ENCODE measurements at regions not wholly inside any gene's neighbourhood (a gene's known extent, or its start where the extent isn't known, plus 50 kb on each side); places are given as distances from the start of the nearest gene placed in this dataset.
A peak's percentile ranks its signal among the peaks of the same experiment; 100 is the strongest.

DNA sequence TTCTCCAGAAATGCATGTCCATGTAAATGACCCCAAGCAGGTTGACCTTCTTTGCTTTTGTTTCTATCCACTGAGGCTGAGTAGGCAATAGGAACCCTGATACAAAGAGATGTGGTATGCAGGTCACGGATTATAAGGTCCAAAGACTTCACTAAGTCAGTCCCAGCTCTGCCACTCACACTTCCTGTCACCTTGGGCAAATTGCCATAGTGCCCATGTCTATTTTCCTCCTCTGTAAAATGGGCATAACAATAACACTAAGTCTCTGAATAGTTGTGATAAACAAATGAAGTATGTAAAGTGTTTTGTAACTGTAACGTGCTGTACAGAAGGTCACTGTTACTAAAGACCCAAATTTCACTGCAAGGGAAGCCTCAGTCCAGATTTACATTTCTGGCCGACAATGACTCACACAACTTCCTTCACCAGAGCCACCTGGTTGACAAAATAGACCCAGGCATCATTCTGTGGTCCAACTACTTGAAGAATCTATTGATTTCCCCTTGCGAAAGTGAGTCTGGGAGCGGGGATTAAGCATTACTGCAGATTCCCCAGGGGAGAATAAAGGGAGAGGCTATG is 175.4 kb upstream of the LPP start:
- no peak for DNase-seq

DNA sequence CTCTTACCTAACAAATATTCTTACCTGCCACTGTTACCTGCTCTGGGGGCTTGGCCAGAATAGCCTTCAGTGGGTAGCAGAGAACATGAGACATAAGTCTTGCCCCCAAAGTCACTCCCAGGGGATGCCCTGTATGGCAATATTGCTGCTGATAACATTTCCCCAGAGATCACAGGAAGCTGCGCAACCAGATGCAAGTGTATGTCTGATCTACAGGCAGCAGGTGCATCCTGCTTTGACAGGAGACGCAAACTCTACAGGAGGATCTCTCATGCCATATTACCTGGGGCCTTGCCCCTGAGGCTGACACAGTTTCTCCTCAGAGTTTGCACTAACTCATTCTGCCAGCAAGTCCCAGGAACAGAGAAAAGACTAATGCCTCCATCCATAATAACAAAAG is 174.4 kb upstream of the LPP start:
- DNase-seq = no peak

DNA sequence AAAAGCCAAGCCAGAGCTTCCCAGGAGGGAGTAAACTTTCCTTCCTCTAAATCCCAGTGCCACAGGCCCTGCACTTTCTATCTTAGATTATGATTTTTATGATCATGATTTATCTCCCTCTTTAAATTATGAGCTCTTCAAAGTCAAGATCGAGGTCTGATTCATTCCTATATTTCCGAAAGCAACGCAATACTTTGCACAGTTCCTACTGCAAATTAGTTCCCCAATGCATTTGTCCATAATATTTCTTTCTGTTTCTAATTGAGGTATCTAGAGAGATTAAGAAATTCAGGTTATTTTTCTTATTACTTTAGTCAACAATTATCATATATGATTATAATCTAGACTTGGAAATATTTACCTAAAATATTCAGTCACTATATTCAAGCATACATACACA is 173.1 kb upstream of the LPP start:
- DNase-seq = no peak

DNA sequence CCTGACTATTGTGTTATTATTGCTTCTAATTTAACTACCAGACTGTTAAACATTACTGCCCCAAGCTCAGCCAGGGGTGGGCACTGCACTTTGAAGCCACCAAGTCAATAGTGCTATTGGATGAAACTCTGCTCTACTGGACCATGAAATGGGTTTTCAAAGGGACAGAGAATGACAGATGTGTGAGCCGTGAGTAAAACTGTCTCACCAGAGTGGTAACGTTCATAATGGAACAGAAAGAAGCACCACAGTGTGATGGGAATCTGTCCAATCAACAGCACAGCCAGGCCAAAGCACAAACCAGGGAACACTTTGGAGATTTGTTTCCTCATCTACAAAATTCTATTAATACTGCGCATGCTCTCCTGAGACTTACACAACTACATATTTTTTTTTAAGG is 171.8 kb upstream of the LPP start:
- no peak for DNase-seq

DNA sequence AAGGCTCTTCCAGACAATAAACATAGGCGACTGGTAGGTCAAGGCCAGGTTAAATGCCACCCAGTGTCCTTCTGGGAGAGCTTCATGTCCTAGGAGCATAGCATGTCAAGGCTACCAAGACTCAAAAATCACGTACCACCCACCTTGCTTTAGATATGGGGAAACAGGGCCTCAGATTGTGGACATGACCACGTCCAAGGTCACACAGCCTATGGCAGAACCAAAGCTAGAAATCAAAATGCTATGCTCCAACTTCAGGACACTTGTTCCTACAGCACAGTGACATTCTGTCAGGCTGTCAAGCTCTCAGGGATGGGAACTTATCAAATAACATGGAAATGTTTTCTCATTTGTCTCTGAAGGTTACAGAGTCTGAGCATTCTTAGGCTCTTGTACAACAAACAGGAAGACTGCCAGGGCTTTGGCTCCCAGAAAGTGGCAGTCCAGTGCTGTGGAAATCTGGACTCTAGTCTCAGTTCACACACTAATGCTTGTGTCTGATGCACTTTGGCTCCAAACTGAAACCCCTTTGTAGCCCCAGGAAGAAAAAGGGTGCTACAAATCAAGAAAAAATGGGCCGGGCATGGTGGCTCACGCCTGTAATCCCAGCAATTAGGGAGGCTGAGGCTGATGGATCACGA is 170.4 kb upstream of the LPP start:
- no peak for DNase-seq

DNA sequence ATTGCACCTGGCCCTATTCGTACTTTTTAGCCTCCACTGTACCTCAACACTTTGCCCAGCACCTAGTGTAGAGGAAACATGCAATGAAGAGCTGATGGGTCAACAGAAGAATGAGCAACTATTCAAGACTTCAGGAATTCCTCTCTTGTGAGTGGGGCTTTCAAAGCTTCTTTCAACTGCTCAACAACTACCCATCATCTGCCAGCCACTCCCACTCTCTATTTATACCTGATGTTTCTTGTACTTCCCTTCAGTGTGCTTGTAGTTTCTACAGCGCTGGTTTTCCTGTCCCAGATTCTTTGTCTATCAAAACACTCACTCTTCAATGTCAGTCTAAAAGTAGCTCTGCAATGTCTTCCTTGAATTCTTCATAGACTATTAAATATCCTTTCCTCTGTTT is 168.3 kb upstream of the LPP start:
- DNase-seq = no peak

DNA sequence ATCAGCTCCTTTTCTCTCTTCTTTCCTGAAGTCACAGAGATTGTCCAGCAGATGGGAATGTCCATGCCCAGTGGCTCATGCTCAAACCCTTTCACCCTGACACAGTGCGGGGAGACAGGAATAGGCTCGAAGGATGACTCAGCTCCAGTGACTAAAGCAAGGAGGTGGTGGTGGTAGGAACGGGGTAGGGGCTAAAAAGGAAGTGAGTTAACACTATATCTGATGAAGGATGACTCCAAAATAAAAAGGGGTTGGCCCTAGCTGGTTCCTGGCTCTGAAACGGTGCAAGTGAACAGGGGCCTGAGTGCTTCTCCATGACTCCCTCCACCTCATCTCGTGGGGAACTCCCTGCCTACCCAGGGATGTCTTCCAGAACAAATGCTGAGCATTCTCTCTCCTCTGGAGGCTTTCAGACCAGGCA is 167.4 kb upstream of the LPP start:
- DNase-seq = peak; percentile 43

DNA sequence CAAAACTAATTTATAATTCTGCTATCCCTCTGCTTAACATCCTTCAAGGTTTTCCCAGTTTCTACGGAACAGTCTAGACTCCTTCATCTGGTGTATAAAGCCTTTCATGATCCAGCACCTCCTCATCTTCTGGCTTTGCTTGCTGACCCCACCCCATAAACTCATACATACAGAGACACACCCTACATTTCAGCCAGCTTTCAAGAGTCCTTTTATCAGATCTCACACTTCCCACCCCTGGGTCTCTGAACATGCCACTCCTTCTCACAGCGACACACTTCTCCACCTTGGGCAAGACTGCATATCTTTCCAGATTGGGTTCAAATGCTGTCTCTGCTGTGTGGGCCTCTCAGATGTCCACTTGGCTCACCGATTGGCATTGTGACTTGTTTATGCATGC is 166.8 kb upstream of the LPP start:
- no peak for DNase-seq

DNA sequence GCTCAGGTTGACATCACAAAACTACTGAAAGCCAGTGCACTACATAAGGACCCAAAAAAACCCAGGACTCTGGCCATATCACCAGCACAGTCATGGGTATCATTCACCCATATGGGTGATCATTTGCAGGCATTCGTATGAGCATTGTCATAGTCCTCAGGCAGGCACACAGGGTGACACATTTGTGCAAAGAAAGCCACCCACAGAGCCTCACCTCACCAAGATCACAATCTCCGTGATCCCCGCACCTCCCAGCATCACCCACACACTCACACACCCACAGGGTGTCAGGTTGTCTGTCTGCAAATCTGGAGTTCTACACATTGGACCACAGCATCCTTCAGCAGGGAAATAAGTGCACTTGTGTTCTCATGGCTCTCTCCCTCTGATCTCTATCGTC is 166.0 kb upstream of the LPP start:
- peak; percentile 62 for DNase-seq

DNA sequence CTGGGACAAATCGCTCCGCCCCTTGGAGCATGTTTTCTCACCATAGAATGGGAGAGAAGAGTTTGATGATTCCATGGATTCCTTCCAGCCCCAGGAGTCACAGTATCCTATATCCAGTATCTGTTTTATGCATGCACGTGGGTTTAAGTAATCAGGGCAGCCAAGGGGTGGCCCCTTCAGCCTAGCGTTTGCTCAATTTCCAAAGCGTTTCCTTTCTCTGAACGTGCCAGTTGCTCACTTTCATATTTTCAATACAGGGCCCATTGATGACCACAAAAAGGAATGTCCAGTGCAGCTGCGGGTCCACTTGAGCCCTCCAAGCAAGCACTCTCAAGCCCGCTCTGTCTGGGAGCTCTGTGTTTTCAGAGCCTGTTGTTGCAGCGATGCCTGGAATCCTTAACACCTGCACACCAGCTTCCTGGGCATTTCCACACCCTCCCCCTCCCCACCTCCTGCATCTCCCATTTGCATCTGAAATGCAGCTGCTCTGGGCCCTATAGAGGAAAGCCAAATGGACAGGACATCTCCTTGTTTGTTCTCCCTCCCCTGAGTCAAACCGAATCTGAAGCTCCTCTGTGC is 164.3 kb upstream of the LPP start:
- no peak for DNase-seq

DNA sequence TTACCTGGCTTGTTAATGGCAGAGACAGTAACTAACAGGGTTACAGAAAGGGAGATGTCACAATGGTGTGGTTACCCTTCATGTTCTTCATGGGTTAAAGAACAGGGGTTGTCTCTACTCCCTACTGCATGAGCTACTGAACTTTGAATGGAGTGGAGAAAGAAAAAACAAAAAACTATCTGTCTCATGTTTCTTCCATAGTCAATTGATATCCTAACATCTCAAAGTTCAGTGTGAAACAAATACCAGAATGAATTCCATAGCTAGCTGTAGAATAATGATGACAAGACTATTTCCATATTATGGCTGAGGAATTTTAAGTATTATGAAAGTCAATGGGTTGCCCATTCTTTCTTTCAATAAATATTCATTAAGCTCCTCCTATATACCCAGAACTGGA is 161.3 kb upstream of the LPP start:
- no peak for DNase-seq

DNA sequence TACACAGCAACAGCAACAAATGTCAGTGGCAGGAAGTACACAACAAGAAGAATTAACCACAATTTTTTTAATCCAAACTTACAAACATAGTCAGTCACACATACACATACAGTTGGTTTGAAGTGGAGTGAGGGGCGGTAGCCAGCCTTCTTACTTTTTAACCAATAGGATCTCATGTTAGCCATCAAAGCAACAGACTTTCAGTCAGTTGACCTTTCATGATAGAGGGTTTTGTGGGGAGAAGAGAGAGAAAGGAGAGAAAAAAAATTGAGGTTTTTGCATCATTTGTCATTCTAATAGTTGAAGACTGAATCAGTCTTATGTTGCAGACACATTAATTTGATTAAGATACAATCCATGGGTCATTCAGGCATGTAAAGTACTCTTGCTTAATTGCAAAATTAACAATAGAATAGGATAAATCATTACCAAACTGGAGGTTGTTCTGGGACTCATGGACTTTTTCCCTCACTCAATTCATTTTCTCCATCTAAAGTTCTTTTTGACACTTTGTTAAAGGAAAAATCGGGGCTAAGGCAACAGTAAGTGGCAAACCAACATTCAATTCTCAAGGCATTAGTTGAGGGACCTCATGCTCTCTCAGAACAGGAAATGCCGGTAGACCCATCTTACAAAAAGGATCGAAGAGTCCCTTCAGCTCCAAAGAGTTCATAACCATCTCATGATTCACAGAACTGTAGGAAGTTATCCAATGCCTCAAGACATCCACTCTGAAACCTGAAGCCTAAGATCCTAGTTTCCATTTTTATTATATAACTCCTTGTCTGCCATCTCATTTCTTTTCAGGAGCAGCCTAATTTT is 159.5 kb upstream of the LPP start:
- peak; percentile 38 for DNase-seq

DNA sequence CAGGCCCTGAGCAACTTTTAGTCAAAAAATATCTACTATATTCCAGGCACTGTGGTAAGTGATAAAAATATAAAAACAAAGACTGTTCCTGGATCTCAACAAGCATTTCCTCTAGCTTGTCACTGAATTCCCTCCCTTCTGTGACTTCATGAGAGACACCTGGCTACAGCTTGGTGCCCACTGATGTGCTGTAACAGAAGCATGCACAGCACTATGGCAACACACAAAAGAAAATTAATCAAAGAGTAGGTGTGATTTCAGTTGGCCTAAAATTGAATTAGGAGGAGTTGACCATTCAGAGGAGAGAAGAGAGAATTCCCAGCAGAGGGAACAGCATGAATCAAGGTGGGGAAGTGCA is 158.9 kb upstream of the LPP start:
- no peak for DNase-seq

DNA sequence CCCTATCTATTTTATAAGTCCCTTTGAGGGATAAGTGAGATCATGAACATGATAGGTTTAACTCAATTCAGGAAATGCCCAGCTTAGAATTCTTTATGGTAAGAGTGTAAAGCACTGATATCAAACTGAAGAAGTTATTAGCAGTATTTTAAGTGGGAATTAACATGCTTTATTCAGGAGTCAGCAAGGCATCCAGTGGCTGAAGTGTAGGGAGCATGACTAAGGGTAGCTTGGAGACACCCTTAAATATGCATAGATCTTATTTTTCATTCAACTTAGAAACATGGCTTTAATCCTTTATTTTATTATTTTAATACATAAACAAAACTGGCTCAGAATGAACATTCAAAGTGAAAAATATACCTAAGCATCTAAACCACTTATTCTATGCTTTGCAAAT is 158.3 kb upstream of the LPP start:
- no peak for DNase-seq

DNA sequence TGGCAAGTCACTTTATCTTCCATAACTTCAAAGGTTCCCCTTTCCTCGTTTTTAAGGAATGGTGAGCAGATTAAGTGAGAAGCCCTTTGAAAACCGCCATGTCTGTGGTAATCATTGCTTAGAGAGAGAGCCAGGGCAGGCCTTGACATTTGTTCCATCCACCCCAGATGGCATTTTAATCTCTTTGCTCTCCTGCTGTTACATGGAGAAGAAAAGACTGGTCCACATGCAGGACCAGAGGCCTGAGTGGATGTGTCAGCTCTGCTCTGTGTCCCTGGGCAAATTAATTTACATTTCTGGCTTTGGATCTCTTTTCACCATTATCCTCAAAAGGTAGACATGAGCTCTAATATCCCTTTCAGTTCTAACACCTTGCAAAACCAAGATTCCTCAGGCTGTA is 157.3 kb upstream of the LPP start:
- no peak for DNase-seq

DNA sequence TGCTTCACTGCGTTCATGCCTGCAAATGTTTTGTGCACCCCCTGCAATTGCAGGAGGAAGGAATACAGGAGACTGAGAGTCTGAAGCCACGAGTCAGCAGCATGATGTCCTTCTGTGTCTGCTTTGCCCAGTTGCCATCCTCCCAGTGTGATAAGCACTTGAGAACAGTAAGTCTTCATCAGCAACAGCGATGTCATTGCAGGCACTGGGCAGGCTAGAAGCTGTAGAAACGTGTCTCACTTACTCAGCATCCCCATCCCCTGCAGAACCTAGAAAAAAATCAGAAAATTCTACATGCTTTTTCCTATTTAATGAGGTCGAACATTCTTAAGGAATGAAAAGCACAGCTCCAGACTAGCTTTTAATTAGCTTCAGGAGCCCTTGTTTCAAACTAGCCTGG is 156.5 kb upstream of the LPP start:
- no peak for DNase-seq

DNA sequence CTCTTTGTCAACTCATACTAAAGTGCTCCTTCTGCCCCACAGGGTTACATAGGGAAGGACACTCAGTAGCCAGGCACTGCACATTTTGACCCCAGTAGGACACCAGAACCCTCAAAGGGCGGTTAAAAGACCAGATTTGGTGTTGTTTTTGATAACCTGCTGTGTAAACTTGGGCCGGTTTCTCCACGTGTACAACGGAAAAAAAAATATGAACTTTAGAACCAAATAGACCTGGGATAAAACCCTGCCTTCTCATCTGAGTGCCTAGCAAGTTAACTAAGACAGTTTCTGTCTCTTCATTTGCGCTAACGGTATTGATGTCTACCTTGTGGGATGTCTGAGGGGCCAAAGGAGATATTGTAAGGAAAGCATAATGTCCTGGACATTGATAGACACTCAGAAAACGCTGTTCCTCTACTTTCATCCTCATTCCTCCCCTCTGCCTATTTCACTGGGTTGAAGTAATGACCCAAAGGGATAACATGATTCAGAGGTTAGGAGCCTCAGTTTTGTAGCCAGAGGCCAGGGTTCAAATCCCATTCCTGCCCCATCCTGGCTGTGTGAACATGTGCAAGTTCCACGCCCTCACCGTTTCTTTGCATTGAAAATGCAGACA is 155.9 kb upstream of the LPP start:
- DNase-seq = no peak

DNA sequence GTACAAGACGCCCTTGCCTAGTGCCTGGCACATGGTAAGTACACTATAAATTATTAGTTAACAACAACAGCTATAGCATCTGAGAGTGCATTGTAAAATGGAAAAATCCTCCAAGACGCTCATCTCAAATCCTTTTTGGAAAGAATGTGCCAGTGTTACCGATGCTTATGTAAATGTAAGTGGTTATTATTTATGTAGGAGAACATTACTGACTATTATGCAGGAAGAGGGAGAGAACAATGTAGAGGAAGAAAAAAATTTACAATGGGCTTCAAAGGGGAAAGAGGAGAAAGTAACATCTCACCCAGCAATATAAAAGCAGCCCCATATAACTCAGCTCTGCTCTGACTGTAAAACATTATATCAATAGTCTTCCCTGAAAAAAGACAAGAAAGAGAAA is 155.3 kb upstream of the LPP start:
- DNase-seq = no peak

DNA sequence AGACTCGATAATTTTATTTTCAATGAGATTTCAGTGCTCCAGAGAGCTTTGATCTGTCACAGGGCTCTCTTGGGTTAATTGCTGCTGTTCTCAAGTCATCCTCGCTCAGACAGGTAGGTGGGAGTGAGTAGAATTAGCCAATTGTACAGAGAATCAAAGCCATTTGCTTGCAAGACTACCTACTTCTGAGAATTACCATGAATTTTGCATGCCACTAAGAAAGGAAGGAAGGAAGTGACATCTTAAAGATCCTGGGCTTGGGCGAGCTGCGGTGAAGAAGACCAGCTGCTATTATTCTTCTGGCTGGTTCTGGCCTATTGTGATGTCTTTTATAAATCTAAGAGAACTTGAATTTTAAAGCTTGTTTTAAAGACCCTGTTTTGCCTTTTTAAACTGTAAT is 154.1 kb upstream of the LPP start:
- DNase-seq = no peak

DNA sequence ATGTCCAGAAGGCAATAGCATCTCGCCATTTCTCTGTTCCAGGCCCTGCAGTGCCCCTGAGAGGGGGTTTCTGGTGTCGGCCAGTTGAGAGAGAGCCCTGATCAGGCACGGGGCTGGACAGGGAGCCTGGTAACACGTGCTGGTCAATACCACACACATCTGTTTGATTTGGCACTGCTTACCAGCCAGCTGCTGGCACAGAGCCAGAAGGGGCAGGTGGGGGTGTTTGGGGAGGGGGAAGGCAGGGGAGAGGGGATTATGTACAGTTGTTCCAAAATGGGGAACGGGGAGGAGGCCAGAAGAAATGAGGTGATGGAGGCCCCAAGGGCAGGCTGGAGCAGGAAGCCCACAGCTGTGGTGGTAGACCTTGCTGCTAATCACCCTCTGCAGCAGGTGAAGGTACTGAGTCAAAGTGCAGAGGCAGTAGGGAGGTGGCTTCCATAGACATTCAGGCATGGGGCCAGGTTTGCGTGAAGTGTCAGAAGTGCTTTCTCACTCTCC is 153.5 kb upstream of the LPP start:
- DNase-seq = peak; percentile 34

DNA sequence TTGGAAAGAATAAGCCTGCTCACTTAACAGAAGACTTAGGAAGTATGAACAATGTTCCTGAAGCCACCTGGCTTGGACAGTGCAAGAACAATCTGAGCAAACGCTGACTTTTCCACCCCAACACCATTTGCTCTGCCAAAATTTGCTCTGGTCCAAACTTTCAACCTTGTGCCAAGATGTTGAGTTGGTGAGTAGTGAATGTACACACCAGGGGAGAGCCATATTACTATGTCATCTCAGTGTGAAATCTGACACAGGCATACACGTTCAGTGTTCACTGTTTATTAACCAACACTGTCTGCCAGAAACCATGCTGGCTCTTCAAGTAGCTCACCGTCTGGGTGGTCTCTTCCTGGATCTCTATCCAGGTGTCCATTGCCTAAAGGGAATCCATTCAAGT is 152.9 kb upstream of the LPP start:
- no peak for DNase-seq

DNA sequence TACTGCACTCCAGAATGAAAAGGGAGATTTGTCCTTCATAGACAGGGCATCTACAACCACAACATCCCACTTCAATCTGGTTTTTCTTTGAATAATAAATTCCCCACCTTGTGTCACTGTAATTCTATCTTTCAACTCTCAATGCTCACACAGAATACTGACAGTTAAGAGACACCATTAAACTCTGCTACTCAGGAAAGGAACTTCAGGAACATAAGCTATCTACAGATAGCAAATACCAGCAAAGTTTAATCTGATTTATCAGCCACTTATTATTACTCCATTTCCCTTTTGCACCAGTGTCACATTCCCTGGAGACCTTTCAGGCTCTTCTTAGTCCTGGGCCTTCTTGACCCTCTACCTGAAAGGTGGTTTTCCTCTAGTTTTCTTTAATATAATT is 152.0 kb upstream of the LPP start:
- DNase-seq = no peak

DNA sequence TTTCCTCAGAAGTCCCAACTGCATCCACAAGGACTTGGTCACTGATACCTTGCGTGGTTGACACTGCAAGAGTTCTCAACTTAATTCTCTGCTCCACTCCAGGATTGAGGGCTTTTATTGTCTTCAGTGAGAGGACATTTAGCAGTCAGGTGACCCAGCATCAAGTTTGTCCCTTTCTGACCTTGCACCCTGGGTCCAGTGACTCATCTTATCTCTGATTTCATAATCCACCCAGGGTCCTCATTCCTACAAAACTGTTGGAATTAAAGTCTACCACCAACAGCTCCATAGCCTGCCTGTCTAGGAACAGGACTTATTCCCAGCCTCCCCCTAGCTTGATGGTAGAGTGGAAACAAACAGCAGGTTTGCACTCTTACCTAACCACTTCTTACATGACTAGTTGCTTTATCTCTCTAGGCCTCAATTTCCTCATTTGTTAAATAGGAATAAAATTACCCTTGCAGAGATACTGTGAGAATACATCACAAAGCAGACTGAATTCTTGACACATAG is 151.3 kb upstream of the LPP start:
- no peak for DNase-seq
